ENCODE measurements at regions not wholly inside any gene's neighbourhood (a gene's known extent, or its start where the extent isn't known, plus 50 kb on each side); places are given as distances from the start of the nearest gene placed in this dataset.

DNA sequence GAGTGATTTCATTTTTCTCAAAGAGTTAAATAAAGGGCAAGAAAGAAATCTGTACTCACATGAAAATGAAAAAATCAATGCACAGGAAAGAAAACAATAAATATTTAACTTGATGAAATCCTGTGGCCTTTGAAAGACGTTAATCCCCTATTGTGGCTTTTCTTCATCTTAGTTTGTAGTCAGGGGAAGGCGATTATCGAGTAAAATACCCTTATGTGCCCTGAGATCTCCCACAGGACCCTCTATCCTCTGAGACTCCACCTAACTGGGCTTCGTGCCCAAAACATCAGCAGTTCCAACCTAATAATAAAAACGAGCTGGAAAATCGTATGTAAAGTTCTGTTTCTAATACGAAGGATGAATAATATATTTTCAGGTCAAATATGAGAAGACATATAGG, 208.2 kb upstream of the ZC3H12C start:
- no peaks in the 10 kb centered on the region for H3K36me3 ChIP-seq (ENCODE audit: insufficient read depth, insufficient read length, low read length)
- no peak for DNase-seq (ENCODE audit: low read depth, low spot score)
- no peak overlapping the region for H3K9ac ChIP-seq (ENCODE audit: insufficient read length, low read depth)
- TF ChIP-seq SUZ12 (IDR thresholded peaks at IDR 0.05; ENCODE audit: extremely low read depth, insufficient read depth, insufficient read length) (no peak), YY1 (IDR thresholded peaks at IDR 0.05; ENCODE audit: insufficient read depth, insufficient read length) (no peak), ZNF274 (IDR thresholded peaks at IDR 0.05; ENCODE audit: low read depth, low read length) (no peak)
- no peaks in the 10 kb centered on the region for H3K27me3 ChIP-seq (ENCODE audit: insufficient read depth, insufficient read length)
- no peaks in the 10 kb centered on the region for H3K4me1 ChIP-seq (ENCODE audit: insufficient read depth, insufficient read length)
- H3K9me3 ChIP-seq (ENCODE audit: insufficient read depth, low read length) = no peaks in the 10 kb centered on the region
- H3K4me3 ChIP-seq (ENCODE audit: insufficient read length, low read depth) = no peak overlapping the region

DNA sequence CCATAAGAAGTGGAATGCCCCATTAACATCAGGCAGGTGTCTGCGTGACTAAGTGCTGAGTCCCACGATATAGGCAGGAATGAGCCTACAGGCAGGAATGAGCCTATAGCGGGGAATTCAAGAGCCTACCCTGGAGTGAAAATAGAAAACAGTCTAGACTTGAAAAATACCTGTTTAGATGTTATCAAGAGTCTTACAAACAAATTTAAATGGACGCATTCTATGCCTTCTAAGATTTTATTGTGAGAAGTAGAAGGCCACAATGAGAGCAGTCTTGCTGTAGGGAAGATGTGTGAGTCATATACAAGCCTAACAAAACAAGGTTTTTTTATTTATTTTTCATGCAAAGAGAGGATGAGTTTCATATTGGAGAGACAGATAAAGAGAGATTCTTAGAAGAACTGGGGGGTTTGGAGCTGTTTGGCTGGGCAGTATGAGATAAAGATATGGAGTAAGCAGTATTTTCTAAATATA, 200.8 kb upstream of the ZC3H12C start:
- no peak overlapping the region for H3K4me3 ChIP-seq (ENCODE audit: insufficient read length, low read depth)
- peak; percentile 9 for DNase-seq (ENCODE audit: low read depth, low spot score)
- no peaks in the 10 kb centered on the region for H3K36me3 ChIP-seq (ENCODE audit: insufficient read depth, insufficient read length, low read length)
- no peak overlapping the region for H3K9ac ChIP-seq (ENCODE audit: insufficient read length, low read depth)
- TF ChIP-seq YY1 (IDR thresholded peaks at IDR 0.05; ENCODE audit: insufficient read depth, insufficient read length) (no peak), SUZ12 (IDR thresholded peaks at IDR 0.05; ENCODE audit: extremely low read depth, insufficient read depth, insufficient read length) (no peak), ZNF274 (IDR thresholded peaks at IDR 0.05; ENCODE audit: low read depth, low read length) (no peak)
- H3K4me1 ChIP-seq (ENCODE audit: insufficient read depth, insufficient read length) = no peaks in the 10 kb centered on the region
- no peaks in the 10 kb centered on the region for H3K27me3 ChIP-seq (ENCODE audit: insufficient read depth, insufficient read length)
- H3K9me3 ChIP-seq (ENCODE audit: insufficient read depth, low read length) = no peaks in the 10 kb centered on the region

DNA sequence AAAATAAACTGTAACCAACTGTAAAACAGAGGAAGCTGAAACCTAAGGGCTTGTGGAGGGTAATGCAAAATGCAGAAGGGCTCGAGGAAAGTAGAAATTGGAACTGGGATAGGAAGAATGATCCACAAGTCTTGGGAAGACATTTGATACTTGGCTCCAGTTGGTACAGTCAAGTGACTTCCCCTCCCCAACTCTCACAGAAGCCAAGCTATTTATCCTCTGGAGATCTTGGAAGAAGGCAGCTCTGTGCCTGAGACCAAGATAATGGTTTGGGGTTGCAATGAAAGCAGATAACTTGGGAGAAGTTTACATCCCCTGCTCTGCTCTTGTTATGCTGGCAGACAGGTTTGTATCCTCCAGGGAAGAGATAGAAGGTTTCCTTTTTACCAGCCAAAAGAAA, 198.9 kb upstream of the ZC3H12C start:
- Histone ChIP-seq H3K36me3 (ENCODE audit: insufficient read depth, insufficient read length, low read length) (no peaks in the 10 kb centered on the region), H3K9ac (ENCODE audit: insufficient read length, low read depth) (no peak overlapping the region), H3K4me3 (ENCODE audit: insufficient read length, low read depth) (no peak overlapping the region), H3K27me3 (ENCODE audit: insufficient read depth, insufficient read length) (no peaks in the 10 kb centered on the region), H3K9me3 (ENCODE audit: insufficient read depth, low read length) (no peaks in the 10 kb centered on the region), H3K4me1 (ENCODE audit: insufficient read depth, insufficient read length) (no peaks in the 10 kb centered on the region)
- no peak for DNase-seq (ENCODE audit: low read depth, low spot score)
- TF ChIP-seq ZNF274 (IDR thresholded peaks at IDR 0.05; ENCODE audit: low read depth, low read length) = no peak

DNA sequence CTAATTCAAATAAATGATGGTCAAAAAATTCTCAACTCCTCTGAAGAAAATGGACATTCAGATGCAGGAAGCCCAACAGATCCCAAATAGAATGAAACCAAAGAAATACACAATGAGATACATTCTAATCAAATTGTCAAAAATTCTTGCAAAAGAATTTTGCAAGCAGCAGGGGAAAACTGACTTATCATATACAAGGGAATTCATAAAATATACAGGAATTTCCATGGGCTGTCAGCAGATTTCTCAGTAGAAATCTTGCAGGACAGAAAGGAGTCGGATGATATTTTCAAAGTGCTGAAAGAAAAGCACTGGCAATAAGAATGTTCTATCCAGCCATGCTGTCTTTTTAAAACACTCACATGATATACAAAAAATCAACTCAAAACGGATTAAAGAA, 194.6 kb upstream of the ZC3H12C start:
- no peaks in the 10 kb centered on the region for H3K4me1 ChIP-seq (ENCODE audit: insufficient read depth, insufficient read length)
- no peaks in the 10 kb centered on the region; the same call in 1 of the 2 replicates for H3K9me3 ChIP-seq (ENCODE audit: insufficient read depth, low read length)
- H3K9ac ChIP-seq (ENCODE audit: insufficient read length, low read depth) = no peak overlapping the region
- H3K4me3 ChIP-seq (ENCODE audit: insufficient read length, low read depth) = no peak overlapping the region
- no peaks in the 10 kb centered on the region for H3K27me3 ChIP-seq (ENCODE audit: insufficient read depth, insufficient read length)
- TF ChIP-seq SUZ12 (IDR thresholded peaks at IDR 0.05; ENCODE audit: extremely low read depth, insufficient read depth, insufficient read length) = no peak
- TF ChIP-seq YY1 (IDR thresholded peaks at IDR 0.05; ENCODE audit: insufficient read depth, insufficient read length) = no peak
- no peak for TF ChIP-seq ZNF274 (IDR thresholded peaks at IDR 0.05; ENCODE audit: low read depth, low read length)
- DNase-seq (ENCODE audit: low read depth, low spot score) = no peak
- no peaks in the 10 kb centered on the region for H3K36me3 ChIP-seq (ENCODE audit: insufficient read depth, insufficient read length, low read length)

GRCh38 chr11:109902764-109903433, 190.3 kb upstream of the ZC3H12C start:
- Histone ChIP-seq H3K9ac (ENCODE audit: insufficient read length, low read depth) (no peak overlapping the region), H3K4me3 (ENCODE audit: insufficient read length, low read depth) (no peak overlapping the region), H3K9me3 (ENCODE audit: insufficient read depth, low read length) (no peaks in the 10 kb centered on the region; the same call in 1 of the 2 replicates), H3K27me3 (ENCODE audit: insufficient read depth, insufficient read length) (no peaks in the 10 kb centered on the region), H3K36me3 (ENCODE audit: insufficient read depth, insufficient read length, low read length) (no peaks in the 10 kb centered on the region), H3K4me1 (ENCODE audit: insufficient read depth, insufficient read length) (no peaks in the 10 kb centered on the region)
- DNase-seq (ENCODE audit: low read depth, low spot score) = no peak
- no peak for TF ChIP-seq YY1 (IDR thresholded peaks at IDR 0.05; ENCODE audit: insufficient read depth, insufficient read length)
- TF ChIP-seq SUZ12 (IDR thresholded peaks at IDR 0.05; ENCODE audit: extremely low read depth, insufficient read depth, insufficient read length) = no peak

DNA sequence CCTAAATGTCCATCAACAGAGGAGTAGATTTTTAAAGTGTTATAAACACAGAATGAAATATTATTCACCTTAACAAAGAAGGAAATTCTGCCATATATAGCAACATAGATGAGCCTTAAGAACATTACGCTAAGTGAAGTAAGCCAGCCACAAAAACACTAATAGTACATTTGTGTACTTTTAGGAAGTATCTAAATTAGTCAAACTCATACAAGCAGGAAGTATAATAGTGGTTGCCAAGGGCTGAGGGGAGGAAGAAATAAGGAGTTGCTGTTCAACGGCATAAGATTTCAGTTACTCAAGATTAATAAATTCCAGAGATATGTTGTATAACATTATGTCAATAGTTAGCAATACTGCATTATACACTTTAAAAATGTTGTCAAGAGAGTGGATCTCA, 181.7 kb upstream of the ZC3H12C start:
- no peak for TF ChIP-seq YY1 (IDR thresholded peaks at IDR 0.05; ENCODE audit: insufficient read depth, insufficient read length)
- no peak for TF ChIP-seq SUZ12 (IDR thresholded peaks at IDR 0.05; ENCODE audit: extremely low read depth, insufficient read depth, insufficient read length)
- no peak for TF ChIP-seq ZNF274 (IDR thresholded peaks at IDR 0.05; ENCODE audit: low read depth, low read length)
- Histone ChIP-seq H3K36me3 (ENCODE audit: insufficient read depth, insufficient read length, low read length) (no peaks in the 10 kb centered on the region), H3K4me3 (ENCODE audit: insufficient read length, low read depth) (no peak overlapping the region), H3K27me3 (ENCODE audit: insufficient read depth, insufficient read length) (no peaks in the 10 kb centered on the region), H3K9ac (ENCODE audit: insufficient read length, low read depth) (no peak overlapping the region), H3K4me1 (ENCODE audit: insufficient read depth, insufficient read length) (no peaks in the 10 kb centered on the region), H3K9me3 (ENCODE audit: insufficient read depth, low read length) (no peaks in the 10 kb centered on the region)
- no peak for DNase-seq (ENCODE audit: low read depth, low spot score)

DNA sequence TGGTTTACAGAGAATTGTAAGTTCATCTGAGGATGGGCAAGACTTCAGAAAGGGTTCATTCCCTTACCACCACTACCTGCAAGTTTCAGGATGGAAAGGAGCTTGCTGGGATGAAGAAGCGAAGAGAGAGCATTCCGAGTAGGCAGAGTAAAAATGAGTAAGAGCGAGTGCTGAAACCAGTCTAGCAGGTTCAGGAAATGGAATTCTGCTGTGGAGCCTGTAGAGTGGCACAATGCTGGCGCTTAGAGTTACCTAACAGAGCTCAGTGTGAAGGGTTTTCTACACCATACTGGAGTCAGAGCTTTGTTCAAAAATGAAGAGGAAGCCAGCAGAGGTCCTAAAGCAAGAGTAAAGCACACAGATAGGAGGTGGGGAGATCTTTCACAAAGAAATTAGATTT, 179.2 kb upstream of the ZC3H12C start:
- DNase-seq (ENCODE audit: low read depth, low spot score) = no peak
- Histone ChIP-seq H3K4me3 (ENCODE audit: insufficient read length, low read depth) (no peak overlapping the region), H3K9ac (ENCODE audit: insufficient read length, low read depth) (no peak overlapping the region), H3K9me3 (ENCODE audit: insufficient read depth, low read length) (no peaks in the 10 kb centered on the region), H3K27me3 (ENCODE audit: insufficient read depth, insufficient read length) (no peaks in the 10 kb centered on the region), H3K4me1 (ENCODE audit: insufficient read depth, insufficient read length) (no peaks in the 10 kb centered on the region), H3K36me3 (ENCODE audit: insufficient read depth, insufficient read length, low read length) (no peaks in the 10 kb centered on the region)
- no peak for TF ChIP-seq SUZ12 (IDR thresholded peaks at IDR 0.05; ENCODE audit: extremely low read depth, insufficient read depth, insufficient read length)
- no peak for TF ChIP-seq ZNF274 (IDR thresholded peaks at IDR 0.05; ENCODE audit: low read depth, low read length)
- no peak for TF ChIP-seq YY1 (IDR thresholded peaks at IDR 0.05; ENCODE audit: insufficient read depth, insufficient read length)

All from NT2/D1 (cell line).